ENCODE measurements at regions not wholly inside any gene's neighbourhood (a gene's known extent, or its start where the extent isn't known, plus 50 kb on each side); places are given as distances from the start of the nearest gene placed in this dataset.
"Not testable (repeated sequence)": the region's sequence is repeated elsewhere in the genome, so short reads cannot be mapped to it uniquely, and the experiment has no call there.

GRCh38 chr12:47610686-47611252, 95.1 kb downstream of the RPAP3 start:
- peaks cover 50% of the 10 kb centered on the region for H3K9me3 Mint-ChIP-seq
- H3K36me3 Mint-ChIP-seq (ENCODE audit: low read depth) = peaks cover 10% of the 10 kb centered on the region
- no peak overlapping the region for H3K27ac Mint-ChIP-seq
- H3K4me3 Mint-ChIP-seq = no peak overlapping the region
- DNase-seq (ENCODE audit: low spot score) = no peak
- no peaks in the 10 kb centered on the region for H3K27me3 Mint-ChIP-seq (ENCODE audit: low read depth)
- H3K4me1 Mint-ChIP-seq (ENCODE audit: low read depth) = no peaks in the 10 kb centered on the region

- H3K4me1 Mint-ChIP-seq (ENCODE audit: low read depth) = peaks cover 5% of the 10 kb centered on the region
- no peak overlapping the region for H3K4me3 Mint-ChIP-seq
- no peak for DNase-seq (ENCODE audit: low spot score)
- no peak overlapping the region for H3K27ac Mint-ChIP-seq
- peaks cover 13% of the 10 kb centered on the region for H3K36me3 Mint-ChIP-seq (ENCODE audit: low read depth)
- peaks cover 55% of the 10 kb centered on the region for H3K9me3 Mint-ChIP-seq
- no peaks in the 10 kb centered on the region for H3K27me3 Mint-ChIP-seq (ENCODE audit: low read depth)
Observed at GRCh38 chr12:47609806-47610205, 96.0 kb downstream of the RPAP3 start.

- not testable (repeated sequence) for H3K27me3 Mint-ChIP-seq (ENCODE audit: low read depth); H3K27ac Mint-ChIP-seq; DNase-seq (ENCODE audit: low spot score); H3K4me1 Mint-ChIP-seq (ENCODE audit: low read depth); H3K4me3 Mint-ChIP-seq
- Mint-ChIP-seq H3K36me3 (ENCODE audit: low read depth) (peaks cover 10% of the 10 kb centered on the region), H3K9me3 (peaks cover 48% of the 10 kb centered on the region)
Observed at GRCh38 chr12:47608671-47609070, 97.2 kb downstream of the RPAP3 start.

- Mint-ChIP-seq H3K27ac (no peak overlapping the region), H3K4me3 (no peak overlapping the region)
- DNase-seq (ENCODE audit: low spot score) = no peak
Observed at GRCh38 chr12:47604221-47604873, 101.5 kb downstream of the RPAP3 start.

GRCh38 chr12:47602949-47603558, 102.8 kb downstream of the RPAP3 start:
- H3K27ac Mint-ChIP-seq = no peak overlapping the region
- no peak overlapping the region for H3K4me3 Mint-ChIP-seq
- DNase-seq (ENCODE audit: low spot score) = no peak
- peaks cover 25% of the 10 kb centered on the region for H3K9me3 Mint-ChIP-seq
- peaks cover 10% of the 10 kb centered on the region for H3K36me3 Mint-ChIP-seq (ENCODE audit: low read depth)
- H3K4me1 Mint-ChIP-seq (ENCODE audit: low read depth) = peaks cover 10% of the 10 kb centered on the region
- no peaks in the 10 kb centered on the region for H3K27me3 Mint-ChIP-seq (ENCODE audit: low read depth)

More at GRCh38 chr12:47604221-47604873, 101.5 kb downstream of the RPAP3 start:
- peaks cover 30% of the 10 kb centered on the region for H3K9me3 Mint-ChIP-seq
- peaks cover 10% of the 10 kb centered on the region for H3K36me3 Mint-ChIP-seq (ENCODE audit: low read depth)
- no peaks in the 10 kb centered on the region for H3K27me3 Mint-ChIP-seq (ENCODE audit: low read depth)
- peaks cover 10% of the 10 kb centered on the region for H3K4me1 Mint-ChIP-seq (ENCODE audit: low read depth)

GRCh38 chr12:47602325-47602724, 103.5 kb downstream of the RPAP3 start:
- Mint-ChIP-seq H3K9me3 (peaks cover 18% of the 10 kb centered on the region), H3K27ac (no peak overlapping the region), H3K4me1 (ENCODE audit: low read depth) (peaks cover 10% of the 10 kb centered on the region), H3K4me3 (no peak overlapping the region), H3K36me3 (ENCODE audit: low read depth) (peaks cover 5% of the 10 kb centered on the region), H3K27me3 (ENCODE audit: low read depth) (no peaks in the 10 kb centered on the region)
- DNase-seq (ENCODE audit: low spot score) = no peak

GRCh38 chr12:47601071-47601470, 104.8 kb downstream of the RPAP3 start:
- Mint-ChIP-seq H3K27me3 (ENCODE audit: low read depth) (no peaks in the 10 kb centered on the region), H3K4me3 (no peak overlapping the region), H3K9me3 (peaks cover 10% of the 10 kb centered on the region), H3K36me3 (ENCODE audit: low read depth) (peaks cover 3% of the 10 kb centered on the region), H3K4me1 (ENCODE audit: low read depth) (peaks cover 10% of the 10 kb centered on the region), H3K27ac (no peak overlapping the region)
- DNase-seq (ENCODE audit: low spot score) = no peak

- Mint-ChIP-seq H3K9me3 (no peaks in the 10 kb centered on the region), H3K4me3 (no peak overlapping the region), H3K36me3 (ENCODE audit: low read depth) (no peaks in the 10 kb centered on the region), H3K4me1 (ENCODE audit: low read depth) (no peaks in the 10 kb centered on the region), H3K27ac (no peak overlapping the region), H3K27me3 (ENCODE audit: low read depth) (no peaks in the 10 kb centered on the region)
- DNase-seq (ENCODE audit: low spot score) = no peak
Observed at GRCh38 chr12:47591795-47592194, 114.0 kb downstream of the RPAP3 start.

GRCh38 chr12:47591361-47591791, 114.5 kb downstream of the RPAP3 start:
- no peaks in the 10 kb centered on the region for H3K4me1 Mint-ChIP-seq (ENCODE audit: low read depth)
- H3K27me3 Mint-ChIP-seq (ENCODE audit: low read depth) = no peaks in the 10 kb centered on the region
- H3K4me3 Mint-ChIP-seq = no peak overlapping the region
- H3K27ac Mint-ChIP-seq = no peak overlapping the region
- no peak for DNase-seq (ENCODE audit: low spot score)
- no peaks in the 10 kb centered on the region for H3K9me3 Mint-ChIP-seq
- H3K36me3 Mint-ChIP-seq (ENCODE audit: low read depth) = no peaks in the 10 kb centered on the region

- no peak for DNase-seq (ENCODE audit: low spot score)
- no peak overlapping the region for H3K4me3 Mint-ChIP-seq
- H3K9me3 Mint-ChIP-seq = no peaks in the 10 kb centered on the region
- no peaks in the 10 kb centered on the region for H3K4me1 Mint-ChIP-seq (ENCODE audit: low read depth)
- no peaks in the 10 kb centered on the region for H3K27me3 Mint-ChIP-seq (ENCODE audit: low read depth)
- no peaks in the 10 kb centered on the region for H3K36me3 Mint-ChIP-seq (ENCODE audit: low read depth)
- H3K27ac Mint-ChIP-seq = no peak overlapping the region
Observed at GRCh38 chr12:47590771-47591360, 115.0 kb downstream of the RPAP3 start.

- Mint-ChIP-seq H3K27ac (no peak overlapping the region), H3K36me3 (ENCODE audit: low read depth) (no peaks in the 10 kb centered on the region), H3K4me1 (ENCODE audit: low read depth) (no peaks in the 10 kb centered on the region), H3K4me3 (no peak overlapping the region), H3K9me3 (no peaks in the 10 kb centered on the region), H3K27me3 (ENCODE audit: low read depth) (no peaks in the 10 kb centered on the region)
- DNase-seq (ENCODE audit: low spot score) = no peak
Observed at GRCh38 chr12:47586952-47587669, 118.7 kb downstream of the RPAP3 start.

- Mint-ChIP-seq H3K4me3 (no peak overlapping the region), H3K27me3 (ENCODE audit: low read depth) (no peaks in the 10 kb centered on the region)
Observed at GRCh38 chr12:47585507-47585906, 120.3 kb downstream of the RPAP3 start.

GRCh38 chr12:47578836-47579235, 127.0 kb downstream of the RPAP3 start:
- H3K27me3 Mint-ChIP-seq (ENCODE audit: low read depth) = no peaks in the 10 kb centered on the region
- no peak overlapping the region for H3K4me3 Mint-ChIP-seq
- H3K9me3 Mint-ChIP-seq = no peaks in the 10 kb centered on the region
- H3K36me3 Mint-ChIP-seq (ENCODE audit: low read depth) = no peaks in the 10 kb centered on the region
- H3K4me1 Mint-ChIP-seq (ENCODE audit: low read depth) = peaks cover 19% of the 10 kb centered on the region
- no peak for DNase-seq (ENCODE audit: low spot score)
- no peak overlapping the region for H3K27ac Mint-ChIP-seq

More at GRCh38 chr12:47585507-47585906, 120.3 kb downstream of the RPAP3 start:
- no peak for DNase-seq (ENCODE audit: low spot score)
- Mint-ChIP-seq H3K36me3 (ENCODE audit: low read depth) (no peaks in the 10 kb centered on the region), H3K27ac (no peak overlapping the region), H3K9me3 (no peaks in the 10 kb centered on the region), H3K4me1 (ENCODE audit: low read depth) (no peaks in the 10 kb centered on the region)
